IMR-90 (cell line): ENCODE measurements at regions not wholly inside any gene's neighbourhood (a gene's known extent, or its start where the extent isn't known, plus 50 kb on each side); places are given as distances from the start of the nearest gene placed in this dataset.

Experiments
- ATAC-seq: fragments of 200-7000 bp; cut with Tn5 transposase; 2 replicates; pipeline ENCODE4 v1.9.1; 2020; ENCODE audit warnings: low read depth, mild to moderate bottlenecking, moderate library complexity
- BruUV-seq: library from RNA; stranded (reverse); fragments of 400-500 nt; replicated peaks from 2 replicates; lab custom pipeline; 2021; lab: Mats Ljungman, UMichigan
- CTCF ChIA-PET: fragments of 300-600 bp; formaldehyde crosslinking; extraction: SDS; loops from one replicate; lab custom pipeline; 2021; ENCODE audit warnings: antibody characterized with exemption; lab: Yijun Ruan, JAX
- POLR2A ChIA-PET: fragments of 300-600 bp; sonication (Branson Sonifier 250); formaldehyde crosslinking; loops from one replicate; lab custom pipeline; 2022; ENCODE audit warnings: antibody characterized with exemption; ENCODE audit not compliant: unreplicated experiment; lab: Charles Lee
- DNase-seq: peaks from one replicate; pipeline ENCODE4 v3.0.0; 2013
- H2AFZ ChIP-seq: replicated peaks from 2 replicates; pipeline ENCODE3; 2013; ENCODE audit warnings: low read length, mild to moderate bottlenecking; ENCODE audit not compliant: poor library complexity
- H2AK5ac ChIP-seq: 2 replicates; pipeline ENCODE4 v1.6.1; 2013; ENCODE audit warnings: low read depth, low read length, inconsistent platforms
- H2AK9ac ChIP-seq: replicated peaks from 2 replicates; pipeline ENCODE3; 2013; ENCODE audit warnings: mild to moderate bottlenecking, low read depth, low read length, moderate library complexity; ENCODE audit not compliant: poor library complexity
- H2BK120ac ChIP-seq: 2 replicates; pipeline ENCODE4 v1.6.1; 2013; ENCODE audit warnings: low read depth, low read length, inconsistent platforms
- H2BK15ac ChIP-seq: 3 replicates; pipeline ENCODE4 v1.6.1; 2013; ENCODE audit warnings: low read depth, low read length, inconsistent platforms
- H2BK20ac ChIP-seq: 2 replicates; pipeline ENCODE4 v1.6.1; 2013; ENCODE audit warnings: low read depth, mild to moderate bottlenecking, inconsistent platforms, low read length, moderate library complexity
- H2BK5ac ChIP-seq: 2 replicates; pipeline ENCODE4 v1.6.1; 2013; ENCODE audit warnings: mild to moderate bottlenecking, low read depth, low read length, inconsistent platforms; ENCODE audit not compliant: poor library complexity, severe bottlenecking
- H3K14ac ChIP-seq: replicated peaks from 2 replicates; pipeline ENCODE4 v1.6.1; 2013; ENCODE audit warnings: low read depth, low read length, inconsistent platforms
- H3K18ac ChIP-seq: 2 replicates; pipeline ENCODE4 v1.6.1; 2013; ENCODE audit warnings: low read depth, low read length, control low read depth
- H3K23ac ChIP-seq: 2 replicates; pipeline ENCODE4 v1.6.1; 2013; ENCODE audit warnings: low read depth, low read length, inconsistent platforms
- H3K27ac ChIP-seq: 2 replicates; pipeline ENCODE4 v1.5.1; 2013; ENCODE audit warnings: mild to moderate bottlenecking, control low read depth, low read length; ENCODE audit not compliant: insufficient read depth
- H3K27me3 ChIP-seq: 2 replicates; pipeline ENCODE4 v1.6.1; 2013; ENCODE audit warnings: low read length; ENCODE audit not compliant: control insufficient read depth, insufficient read depth
- H3K36me3 ChIP-seq: 2 replicates; pipeline ENCODE4 v1.6.1; 2013; ENCODE audit warnings: low read length, mixed read lengths; ENCODE audit not compliant: control insufficient read depth, insufficient read depth
- H3K4ac ChIP-seq: 2 replicates; pipeline ENCODE4 v1.6.1; 2013; ENCODE audit warnings: low read depth, low read length, inconsistent platforms
- H3K4me1 ChIP-seq: 2 replicates; pipeline ENCODE4 v1.6.1; 2013; ENCODE audit warnings: low read length, mixed read lengths; ENCODE audit not compliant: control insufficient read depth, insufficient read depth
- H3K4me2 ChIP-seq: 2 replicates; pipeline ENCODE4 v1.6.1; 2013; ENCODE audit warnings: low read depth, mild to moderate bottlenecking, control low read depth, low read length, moderate library complexity
- H3K4me3 ChIP-seq: 2 replicates; pipeline ENCODE4 v1.5.1; 2013; ENCODE audit warnings: low read depth, mild to moderate bottlenecking, control low read depth, low read length, moderate library complexity; ENCODE audit not compliant: insufficient read depth
- H3K56ac ChIP-seq: 2 replicates; pipeline ENCODE4 v1.6.1; 2013; ENCODE audit warnings: low read length, inconsistent platforms; ENCODE audit not compliant: insufficient read depth; ENCODE audit errors: extremely low read depth
- H3K79me1 ChIP-seq, 2 experiments: 2 replicates each; pipeline ENCODE4 v1.6.1; 2013; ENCODE audit warnings: low read length in 2 of 2, inconsistent platforms in 1 of 2, low read depth in 1 of 2
- H3K9ac ChIP-seq: 2 replicates; pipeline ENCODE4 v1.6.1; 2013; ENCODE audit warnings: low read depth, low read length, control low read depth
- H3K9me1 ChIP-seq: 2 replicates; pipeline ENCODE4 v1.6.1; 2013; ENCODE audit warnings: low read length, inconsistent platforms; ENCODE audit not compliant: insufficient read depth
- H3K9me3 ChIP-seq: 2 replicates; pipeline ENCODE4 v1.6.1; 2013; ENCODE audit warnings: low read length; ENCODE audit not compliant: control insufficient read depth, insufficient read depth
- H4K20me1 ChIP-seq: 2 replicates; pipeline ENCODE4 v1.6.1; 2013; ENCODE audit warnings: low read length, inconsistent platforms; ENCODE audit not compliant: insufficient read depth
- H4K5ac ChIP-seq: 2 replicates; pipeline ENCODE4 v1.6.1; 2013; ENCODE audit warnings: mild to moderate bottlenecking, low read depth, low read length, control low read depth
- H4K8ac ChIP-seq, 2 experiments: 2 replicates each; pipeline ENCODE4 v1.6.1; 2013; ENCODE audit warnings: low read depth in 2 of 2, low read length in 2 of 2, control low read depth in 1 of 2, inconsistent platforms in 1 of 2
- H4K91ac ChIP-seq: 2 replicates; pipeline ENCODE4 v1.6.1; 2013; ENCODE audit warnings: low read depth, low read length, inconsistent platforms; ENCODE audit not compliant: insufficient read depth
- BHLHE40 ChIP-seq: fragments of 150-350 bp; IDR thresholded peaks from 2 replicates; pipeline ENCODE4 v1.6.1; 2016; ENCODE audit warnings: mild to moderate bottlenecking, low read depth, low read length
- CEBPB ChIP-seq: IDR thresholded peaks from 2 replicates; pipeline ENCODE4 v1.6.1; 2012; ENCODE audit warnings: low read depth, low read length, improper control_type of control experiment
- CHD1 ChIP-seq: IDR thresholded peaks from 2 replicates; pipeline ENCODE4 v1.6.1; 2012; ENCODE audit warnings: low read depth, low read length, improper control_type of control experiment
- FOS ChIP-seq: fragments of 150-350 bp; IDR thresholded peaks from 2 replicates; pipeline ENCODE4 v1.6.1; 2016; ENCODE audit warnings: low read depth, low read length
- MAFK ChIP-seq: IDR thresholded peaks from 2 replicates; pipeline ENCODE4 v1.6.1; 2012; ENCODE audit warnings: low read depth, low read length, improper control_type of control experiment
- MAZ ChIP-seq: IDR thresholded peaks from 2 replicates; pipeline ENCODE4 v1.6.1; 2012; ENCODE audit warnings: low read depth, mild to moderate bottlenecking, low read length, improper control_type of control experiment, moderate library complexity, borderline replicate concordance
- MXI1 ChIP-seq: IDR thresholded peaks from 2 replicates; pipeline ENCODE4 v1.6.1; 2012; ENCODE audit warnings: low read depth, mild to moderate bottlenecking, low read length, moderate library complexity, borderline replicate concordance
- NFE2L2 ChIP-seq: fragments of 150-350 bp; IDR thresholded peaks from 2 replicates; pipeline ENCODE4 v1.6.1; 2016; ENCODE audit warnings: low read depth, mild to moderate bottlenecking, low read length
- POLR2A ChIP-seq: IDR thresholded peaks from 2 replicates; pipeline ENCODE4 v1.6.1; 2012; ENCODE audit warnings: mild to moderate bottlenecking, low read depth, low read length
- RAD21 ChIP-seq: IDR thresholded peaks from 2 replicates; pipeline ENCODE4 v1.6.1; 2012; ENCODE audit warnings: low read length, improper control_type of control experiment
- RCOR1 ChIP-seq: IDR thresholded peaks from 2 replicates; pipeline ENCODE4 v1.6.1; 2012; ENCODE audit warnings: mild to moderate bottlenecking, low read length, improper control_type of control experiment; ENCODE audit not compliant: insufficient replicate concordance
- RFX5 ChIP-seq: IDR thresholded peaks from 2 replicates; pipeline ENCODE4 v1.8.0; 2012; ENCODE audit warnings: low read depth, mild to moderate bottlenecking, low read length, moderate library complexity
- SMC3 ChIP-seq: fragments of 150-350 bp; IDR thresholded peaks from 2 replicates; pipeline ENCODE4 v1.6.1; 2016; ENCODE audit warnings: low read depth, mild to moderate bottlenecking, antibody characterized with exemption, low read length, moderate library complexity
- WGBS, 2 experiments: methylation state at CpG; one replicate each; pipeline versions ENCODE4 v1.1.5 to v1.1.7; 2013; ENCODE audit warnings: missing lambda C conversion rate in 2 of 2; ENCODE audit not compliant: insufficient read length in 1 of 2; ENCODE audit errors: extremely low coverage in 2 of 2; 5-methylcytosine and 5-hydroxymethylcytosine counted together
- dilution Hi-C: fragments of 300-500 bp; cut with HindIII; formaldehyde crosslinking; loops from one replicate; pipeline ENCODE4 v1.14.3; 2018; ENCODE audit warnings: low sequenced_read_pairs; ENCODE audit not compliant: unreplicated experiment
- in situ Hi-C: fragments of 300-500 bp; cut with MboI; formaldehyde crosslinking; loops from 3 replicates; pipeline ENCODE4 v1.14.3; 2019; ENCODE audit warnings: low sequenced_read_pairs, inconsistent platforms, mixed read lengths
- intact Hi-C: fragments of 100-400 bp; cut with micrococcal nuclease; formaldehyde crosslinking; loops from 2 replicates; pipeline ENCODE4 v1.10.0; 2022
- TF ChIP-seq, protein P1 (sequence below): fragments of 150-350 bp; IDR thresholded peaks from 2 replicates; pipeline ENCODE4 v1.6.1; 2016; ENCODE audit warnings: low read depth, mild to moderate bottlenecking, low read length, moderate library complexity, borderline replicate concordance
- TF ChIP-seq, protein P2 (sequence below): conservative IDR thresholded peaks from 2 replicates; pipeline ENCODE4 v1.5.1; 2012; ENCODE audit warnings: mild to moderate bottlenecking, low read depth, low read length, improper control_type of control experiment
- TF ChIP-seq, protein P3 (sequence below): fragments of 150-350 bp; IDR thresholded peaks from 2 replicates; pipeline ENCODE4 v1.6.1; 2017; ENCODE audit warnings: mild to moderate bottlenecking, antibody characterized with exemption, low read length, low read depth

DNA sequence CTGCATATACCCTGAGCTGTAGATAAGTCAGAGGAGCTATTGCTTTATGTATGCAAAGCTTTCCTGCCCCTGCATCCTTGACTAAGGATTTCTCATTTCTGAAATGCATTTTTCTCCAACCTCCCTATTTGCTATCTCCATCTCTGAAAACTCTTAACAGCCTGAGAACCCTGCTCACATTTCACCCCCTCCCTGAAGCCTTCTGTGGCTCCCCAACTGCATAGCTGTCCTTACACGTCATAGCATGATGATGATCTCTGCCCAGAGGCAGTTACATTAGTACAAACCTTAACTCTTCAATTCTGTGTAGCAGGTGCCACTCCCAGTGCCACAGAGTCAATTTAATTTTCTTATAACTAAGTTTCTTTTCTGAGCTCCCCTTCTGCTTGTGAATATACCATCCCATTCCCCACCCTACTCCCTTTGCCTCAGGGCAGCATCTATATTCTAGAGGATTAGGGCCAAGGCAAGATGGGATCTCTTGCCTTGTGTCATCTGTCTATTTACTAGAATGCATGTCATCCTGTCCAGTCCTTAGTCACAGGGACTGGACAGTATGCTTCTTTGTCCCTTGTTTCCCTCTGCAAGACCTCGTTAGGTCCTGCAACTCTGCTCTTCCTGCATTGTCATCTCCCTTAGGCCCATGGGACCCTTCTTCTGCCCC lies 149.7 kb upstream of the SPRY4 start:
- Histone ChIP-seq H3K4me1 (peaks cover 5% of the 10 kb centered on the region; the same call in 1 of the 2 replicates), H3K14ac (peak overlapping the region; percentile 76), H3K36me3 (no peaks in the 10 kb centered on the region), H3K4me3 (no peak overlapping the region), H3K18ac (no peak overlapping the region), H4K91ac (peak overlapping the region; percentile 51; the same call in 1 of the 2 replicates), H2AK5ac (peak overlapping the region; percentile 83), H4K8ac (peak overlapping the region; percentile 27 to 47; a peak in 2 of 4 replicates), H2AK9ac (no peak overlapping the region), H4K20me1 (no peaks in the 10 kb centered on the region), H2BK120ac (peak overlapping the region; percentile 76), H4K5ac (no peak overlapping the region), H2BK20ac (peak overlapping the region; percentile 55), H3K9ac (no peak overlapping the region), H3K56ac (no peak overlapping the region), H3K9me1 (peaks cover 19% of the 10 kb centered on the region), H2BK5ac (no peak overlapping the region), H3K9me3 (peaks cover 4% of the 10 kb centered on the region; the same call in 1 of the 2 replicates), H3K27ac (no peak overlapping the region), H3K79me1 (peaks cover 3 to 12% of the 10 kb centered on the region in 2 experiments; a peak in 1 of 4 replicates), H3K27me3 (no peaks in the 10 kb centered on the region), H2AFZ (no peak overlapping the region), H3K4me2 (no peak overlapping the region), H3K23ac (peak overlapping the region; percentile 57; the same call in 1 of the 2 replicates), H3K4ac (peak overlapping the region; percentile 29; the same call in 1 of the 2 replicates), H2BK15ac (peak overlapping the region; percentile 86)
- DNase-seq (no peak), ATAC-seq (no peak)
- TF ChIP-seq RCOR1: no peak
- TF ChIP-seq NFE2L2: no peak
- TF ChIP-seq FOS: no peak
- no peak for TF ChIP-seq MXI1
- TF ChIP-seq, protein P1, sequence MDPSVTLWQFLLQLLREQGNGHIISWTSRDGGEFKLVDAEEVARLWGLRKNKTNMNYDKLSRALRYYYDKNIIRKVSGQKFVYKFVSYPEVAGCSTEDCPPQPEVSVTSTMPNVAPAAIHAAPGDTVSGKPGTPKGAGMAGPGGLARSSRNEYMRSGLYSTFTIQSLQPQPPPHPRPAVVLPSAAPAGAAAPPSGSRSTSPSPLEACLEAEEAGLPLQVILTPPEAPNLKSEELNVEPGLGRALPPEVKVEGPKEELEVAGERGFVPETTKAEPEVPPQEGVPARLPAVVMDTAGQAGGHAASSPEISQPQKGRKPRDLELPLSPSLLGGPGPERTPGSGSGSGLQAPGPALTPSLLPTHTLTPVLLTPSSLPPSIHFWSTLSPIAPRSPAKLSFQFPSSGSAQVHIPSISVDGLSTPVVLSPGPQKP: no peak
- TF ChIP-seq, protein P2, sequence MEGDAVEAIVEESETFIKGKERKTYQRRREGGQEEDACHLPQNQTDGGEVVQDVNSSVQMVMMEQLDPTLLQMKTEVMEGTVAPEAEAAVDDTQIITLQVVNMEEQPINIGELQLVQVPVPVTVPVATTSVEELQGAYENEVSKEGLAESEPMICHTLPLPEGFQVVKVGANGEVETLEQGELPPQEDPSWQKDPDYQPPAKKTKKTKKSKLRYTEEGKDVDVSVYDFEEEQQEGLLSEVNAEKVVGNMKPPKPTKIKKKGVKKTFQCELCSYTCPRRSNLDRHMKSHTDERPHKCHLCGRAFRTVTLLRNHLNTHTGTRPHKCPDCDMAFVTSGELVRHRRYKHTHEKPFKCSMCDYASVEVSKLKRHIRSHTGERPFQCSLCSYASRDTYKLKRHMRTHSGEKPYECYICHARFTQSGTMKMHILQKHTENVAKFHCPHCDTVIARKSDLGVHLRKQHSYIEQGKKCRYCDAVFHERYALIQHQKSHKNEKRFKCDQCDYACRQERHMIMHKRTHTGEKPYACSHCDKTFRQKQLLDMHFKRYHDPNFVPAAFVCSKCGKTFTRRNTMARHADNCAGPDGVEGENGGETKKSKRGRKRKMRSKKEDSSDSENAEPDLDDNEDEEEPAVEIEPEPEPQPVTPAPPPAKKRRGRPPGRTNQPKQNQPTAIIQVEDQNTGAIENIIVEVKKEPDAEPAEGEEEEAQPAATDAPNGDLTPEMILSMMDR: no peak
- no peak for TF ChIP-seq CEBPB
- TF ChIP-seq RAD21: no peak
- TF ChIP-seq SMC3: no peak
- TF ChIP-seq, protein P3, sequence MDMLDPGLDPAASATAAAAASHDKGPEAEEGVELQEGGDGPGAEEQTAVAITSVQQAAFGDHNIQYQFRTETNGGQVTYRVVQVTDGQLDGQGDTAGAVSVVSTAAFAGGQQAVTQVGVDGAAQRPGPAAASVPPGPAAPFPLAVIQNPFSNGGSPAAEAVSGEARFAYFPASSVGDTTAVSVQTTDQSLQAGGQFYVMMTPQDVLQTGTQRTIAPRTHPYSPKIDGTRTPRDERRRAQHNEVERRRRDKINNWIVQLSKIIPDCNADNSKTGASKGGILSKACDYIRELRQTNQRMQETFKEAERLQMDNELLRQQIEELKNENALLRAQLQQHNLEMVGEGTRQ: no peak
- no peak for TF ChIP-seq MAFK
- no peak for TF ChIP-seq POLR2A
- no peak for TF ChIP-seq CHD1
- no peak for TF ChIP-seq RFX5
- no peak for TF ChIP-seq MAZ
- no peak for TF ChIP-seq BHLHE40
- 100% methylated on average over 1 of the region's 2 CpGs; no CpG with 5 or more reads in 1 of the 2 experiments for WGBS, 2 experiments
- dilution Hi-C loops (no loop called here), intact Hi-C loops (no loop called here), in situ Hi-C loops (no loop called here)
- CTCF ChIA-PET: no interaction called here
- no TSS peak for BruUV-seq
- POLR2A ChIA-PET: no interaction called here
